Naive B cell (primary cell): ENCODE measurements at regions not wholly inside any gene's neighbourhood (a gene's known extent, or its start where the extent isn't known, plus 50 kb on each side); places are given as distances from the start of the nearest gene placed in this dataset.
A peak's percentile ranks its signal among the peaks of the same experiment; 100 is the strongest.

Source experiments
- ATAC-seq, 2 donors: fragments of 150-1000 bp; cut with Tn5 transposase; 2 replicates each; pipeline ENCODE4 v1.10.0; 2021; ENCODE audit warnings: low read depth in 2 of 2, mild to moderate bottlenecking in 2 of 2, moderate library complexity in 2 of 2
- DNase-seq: peaks from one replicate; pipeline ENCODE4 v3.0.0; 2022
- H3K27ac Mint-ChIP-seq, 6 donors: one replicate each; pipeline ENCODE4 v1.8.0; 2020 to 2022; ENCODE audit warnings: mild to moderate bottlenecking in 6 of 6, mixed read lengths in 6 of 6, moderate library complexity in 5 of 6, inconsistent platforms in 2 of 6
- H3K27me3 Mint-ChIP-seq, 3 donors: one replicate each; pipeline ENCODE4 v1.8.0; 2021 to 2022; ENCODE audit warnings: mixed read lengths in 3 of 3, mild to moderate bottlenecking in 1 of 3
- H3K36me3 Mint-ChIP-seq, 2 donors: one replicate each; pipeline ENCODE4 v1.8.0; 2020 to 2022; ENCODE audit warnings: mixed read lengths in 2 of 2, inconsistent platforms in 1 of 2, mild to moderate bottlenecking in 1 of 2
- H3K4me1 Mint-ChIP-seq, 3 donors: one replicate each; pipeline ENCODE4 v1.8.0; 2020 to 2022; ENCODE audit warnings: mixed read lengths in 3 of 3, inconsistent platforms in 1 of 3, mild to moderate bottlenecking in 1 of 3, moderate library complexity in 1 of 3
- H3K4me3 Mint-ChIP-seq, 8 donors: one replicate each; pipeline ENCODE4 v1.8.0; 2020 to 2022; ENCODE audit warnings: mild to moderate bottlenecking in 8 of 8, mixed read lengths in 8 of 8, moderate library complexity in 8 of 8, inconsistent platforms in 2 of 8
- H3K9me3 Mint-ChIP-seq, 7 donors: one replicate each; pipeline ENCODE4 v1.8.0; 2020 to 2022; ENCODE audit warnings: mixed read lengths in 7 of 7, mild to moderate bottlenecking in 5 of 7, inconsistent platforms in 2 of 7, moderate library complexity in 1 of 7

DNA sequence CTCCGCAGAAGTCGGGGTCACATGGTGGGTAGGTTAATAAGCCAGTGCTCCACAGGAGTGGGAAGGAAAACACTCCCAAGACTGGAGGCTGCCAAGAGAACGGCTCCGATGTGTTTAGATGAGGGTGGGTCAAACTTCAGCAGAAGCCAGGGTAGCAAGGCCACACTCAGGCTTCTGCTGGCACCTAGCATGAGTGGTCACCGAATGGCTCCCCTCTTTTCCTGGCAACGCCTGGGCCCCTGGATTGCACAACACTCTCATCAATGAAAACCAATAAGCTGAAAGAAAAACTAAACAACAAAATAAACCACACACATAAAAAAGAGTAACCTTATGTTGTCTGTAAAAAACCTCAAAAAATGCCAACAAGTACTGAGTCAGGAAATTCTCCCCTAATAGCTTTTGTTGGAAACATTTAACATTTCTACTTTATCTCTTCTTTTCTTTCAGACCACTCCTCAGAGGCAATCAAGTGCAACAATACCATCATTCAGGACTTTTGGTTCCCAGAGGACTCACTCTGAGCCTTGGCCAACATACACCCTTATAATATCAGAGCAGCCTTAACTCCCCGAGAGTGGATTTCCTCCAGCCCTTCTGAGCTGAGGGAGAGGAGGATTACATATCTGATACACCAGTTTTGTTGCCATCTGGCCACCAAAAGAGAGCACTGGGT, 279.9 kb downstream of the ENC1 start:
- no peaks in the 10 kb centered on the region for H3K36me3 Mint-ChIP-seq
- no peaks in the 10 kb centered on the region for H3K9me3 Mint-ChIP-seq
- peaks cover 5 to 15% (median 10%) of the 10 kb centered on the region in 3 donors for H3K4me1 Mint-ChIP-seq
- DNase-seq (no peak), ATAC-seq (no peak)
- no peak overlapping the region for H3K27ac Mint-ChIP-seq
- peaks cover 9 to 18% (median 11%) of the 10 kb centered on the region in 3 donors for H3K27me3 Mint-ChIP-seq
- no peak overlapping the region for H3K4me3 Mint-ChIP-seq

DNA sequence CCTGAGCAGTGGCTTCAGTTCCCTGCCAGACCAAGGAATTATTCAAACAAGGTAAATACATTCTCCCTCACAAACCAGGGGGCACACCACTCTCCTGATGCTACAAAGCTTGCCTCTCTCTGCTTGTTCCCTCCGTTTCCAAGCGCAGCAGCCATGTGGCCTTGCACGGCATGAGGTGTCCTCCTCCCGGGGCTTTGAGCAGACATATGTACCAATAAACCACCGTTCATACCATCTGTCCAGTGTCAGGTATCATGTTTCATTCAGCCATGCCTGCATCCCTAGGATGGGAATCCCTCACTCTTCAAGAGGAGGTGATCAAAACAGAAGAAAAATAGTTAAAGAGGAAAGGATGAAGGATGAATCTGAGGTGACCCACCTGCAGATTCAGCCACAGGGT, 282.7 kb downstream of the ENC1 start:
- ATAC-seq, result no peak
- Mint-ChIP-seq H3K9me3 (no peaks in the 10 kb centered on the region), H3K4me3 (no peak overlapping the region)

DNA sequence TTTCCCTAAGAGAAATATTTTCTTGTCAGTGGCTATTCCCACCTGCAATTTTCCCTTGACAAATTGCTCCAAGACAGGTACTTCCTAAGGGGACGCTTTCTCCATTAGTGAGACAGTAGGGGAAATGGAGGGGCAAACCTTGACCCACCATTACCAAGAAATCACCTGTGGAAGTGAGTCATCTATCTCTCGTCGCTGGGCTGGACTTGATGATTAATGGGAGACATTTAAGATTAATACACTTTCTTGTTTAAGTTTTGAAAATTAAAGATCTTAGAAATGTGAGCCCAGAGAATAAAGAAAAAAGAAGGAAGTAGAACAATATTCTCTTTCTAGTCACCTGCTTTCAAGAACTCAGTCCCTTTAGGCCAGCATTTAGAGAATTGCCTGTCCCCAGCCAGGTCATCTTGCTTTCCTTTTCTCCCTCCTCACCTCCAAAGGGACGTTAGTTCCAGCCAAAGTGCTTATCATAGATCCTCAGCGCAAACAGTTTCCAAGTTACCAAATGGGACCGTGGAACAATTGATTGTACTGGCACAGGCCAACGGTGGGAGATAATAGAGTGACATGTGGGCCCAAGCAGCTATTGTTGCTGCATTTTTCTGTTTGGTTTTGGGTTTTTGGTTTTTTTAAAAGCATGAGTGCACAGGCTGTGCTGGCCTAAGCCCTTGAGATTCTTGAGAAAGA, 284.4 kb downstream of the ENC1 start:
- Mint-ChIP-seq H3K9me3 (peaks cover 0 to 5% (median 0%) of the 10 kb centered on the region in 7 donors), H3K36me3 (no peaks in the 10 kb centered on the region), H3K27me3 (peaks cover 0 to 14% (median 9%) of the 10 kb centered on the region in 3 donors), H3K4me3 (peak overlapping the region in 1 of 8 donors; percentile 53), H3K4me1 (no peaks in the 10 kb centered on the region), H3K27ac (no peak overlapping the region)
- ATAC-seq (no peak), DNase-seq (no peak)

More for the DNA sequence above, 282.7 kb downstream of the ENC1 start:
- Mint-ChIP-seq H3K27ac (peak overlapping the region in 2 of 6 donors; percentile 1 to 76), H3K4me1 (peaks cover 4% of the 10 kb centered on the region in 3 donors), H3K36me3 (no peaks in the 10 kb centered on the region), H3K27me3 (peaks cover 0 to 19% (median 4%) of the 10 kb centered on the region in 3 donors)
- DNase-seq, result no peak

DNA sequence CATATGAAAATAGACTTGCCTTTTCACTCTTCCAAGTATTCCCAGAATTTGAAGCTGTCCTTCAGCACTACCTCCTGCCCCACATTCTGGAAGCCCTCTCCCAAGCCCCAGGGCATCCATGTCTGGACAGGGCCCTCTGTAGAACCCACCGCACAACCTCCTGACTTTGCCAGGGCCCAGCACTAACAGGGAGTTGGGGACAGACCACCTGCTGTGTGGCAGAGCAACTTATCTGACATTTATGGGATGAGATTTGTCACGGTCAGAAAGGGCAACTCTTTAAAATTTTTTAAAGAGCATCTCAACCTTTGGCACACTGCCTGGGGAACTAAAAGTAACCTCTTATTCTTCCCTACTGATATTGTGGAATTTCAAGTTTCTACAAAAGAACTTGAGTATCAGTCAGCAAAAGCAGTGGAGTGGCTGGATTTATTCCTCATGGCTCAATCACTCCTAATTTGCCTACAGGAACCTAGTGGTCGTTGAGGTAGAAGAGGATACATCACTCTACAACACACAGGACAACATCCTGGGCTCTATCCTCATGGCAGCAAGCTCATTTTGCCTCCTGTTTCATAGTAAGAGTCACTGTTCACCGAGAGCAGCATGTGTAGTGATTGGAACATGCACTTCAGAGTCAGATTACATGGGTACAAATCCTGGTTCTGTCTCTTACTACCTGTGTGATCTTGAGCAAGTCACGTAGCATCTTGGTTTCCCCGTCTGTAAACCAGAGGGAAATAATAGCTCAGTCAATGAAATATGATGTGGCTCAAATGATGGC, 285.3 kb downstream of the ENC1 start:
- Mint-ChIP-seq H3K4me3 (no peak overlapping the region), H3K27ac (no peak overlapping the region), H3K4me1 (no peaks in the 10 kb centered on the region), H3K9me3 (peaks cover 0 to 9% (median 0%) of the 10 kb centered on the region in 7 donors), H3K36me3 (no peaks in the 10 kb centered on the region), H3K27me3 (peaks cover 0 to 13% (median 12%) of the 10 kb centered on the region in 3 donors)
- ATAC-seq (no peak), DNase-seq (no peak)

- H3K9me3 Mint-ChIP-seq, result peaks cover 0 to 9% (median 3%) of the 10 kb centered on the region in 7 donors
- no peak overlapping the region for H3K4me3 Mint-ChIP-seq
- peaks cover 16 to 23% (median 17%) of the 10 kb centered on the region in 3 donors for H3K27me3 Mint-ChIP-seq
- no peak for DNase-seq
- no peaks in the 10 kb centered on the region for H3K36me3 Mint-ChIP-seq
- no peak for ATAC-seq
- no peak overlapping the region for H3K27ac Mint-ChIP-seq
- H3K4me1 Mint-ChIP-seq, result no peaks in the 10 kb centered on the region
These were observed 288.3 kb downstream of the ENC1 start for GRCh38 chr5:74352256-74352655.

DNA sequence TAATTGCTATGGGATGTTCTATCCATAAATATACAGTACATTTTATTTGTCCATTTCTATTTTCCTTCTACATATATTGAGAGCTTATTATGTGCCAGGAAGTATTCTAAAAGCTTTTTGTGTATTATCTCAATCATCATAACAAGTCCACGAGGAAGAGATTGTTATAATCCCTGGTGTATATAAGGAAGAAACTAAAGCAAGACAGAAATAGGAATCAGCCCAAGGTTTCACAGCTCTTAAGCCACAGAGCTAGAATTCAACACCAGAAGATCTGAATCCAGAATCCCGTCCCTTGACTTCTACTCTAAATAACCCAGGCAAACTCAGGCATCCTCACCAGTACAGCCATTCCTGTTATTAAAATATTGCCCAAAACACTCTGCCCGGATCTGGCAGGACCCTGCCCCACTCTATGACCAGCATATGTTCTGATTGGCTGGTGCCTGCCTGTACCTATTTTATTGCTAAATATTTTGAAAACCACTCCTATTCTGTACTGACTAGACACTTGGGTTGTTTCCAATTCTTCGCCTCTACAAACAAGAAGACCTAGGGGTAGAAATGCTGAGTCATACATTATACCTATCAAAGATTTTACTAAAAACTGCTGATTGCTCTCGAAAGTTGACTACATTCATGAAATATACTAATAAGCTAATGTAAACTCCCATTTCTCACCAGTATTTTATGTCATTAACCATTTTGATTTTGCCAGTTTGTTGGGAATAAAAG, 297.4 kb downstream of the ENC1 start:
- ATAC-seq (no peak), DNase-seq (no peak)
- Mint-ChIP-seq H3K4me1 (no peaks in the 10 kb centered on the region), H3K27me3 (peaks cover 4 to 20% (median 20%) of the 10 kb centered on the region in 3 donors), H3K27ac (no peak overlapping the region), H3K9me3 (peaks cover 0 to 9% (median 5%) of the 10 kb centered on the region in 7 donors), H3K36me3 (no peaks in the 10 kb centered on the region), H3K4me3 (no peak overlapping the region)

DNA sequence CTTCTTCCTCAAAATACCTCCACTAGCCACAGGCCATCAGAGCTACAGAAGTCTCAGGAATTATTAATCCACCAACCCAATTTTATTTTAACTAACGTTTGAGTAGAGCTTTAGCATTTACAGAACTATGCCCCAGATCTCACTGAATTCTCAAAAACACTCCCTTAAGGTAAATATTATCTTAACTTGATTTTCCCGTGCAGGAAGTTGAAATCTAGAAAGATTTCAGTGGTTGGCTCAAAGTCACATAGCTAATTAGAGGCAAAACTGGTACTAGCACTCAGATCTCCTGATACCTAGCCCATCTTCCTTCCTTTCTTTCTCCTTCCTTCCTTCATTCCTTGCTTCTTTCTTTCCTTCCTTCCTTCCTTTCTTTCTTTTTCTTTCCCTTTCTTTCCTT, 298.3 kb downstream of the ENC1 start:
- Mint-ChIP-seq H3K9me3 (peaks cover 0 to 9% (median 5%) of the 10 kb centered on the region in 7 donors), H3K27me3 (peaks cover 0 to 23% (median 16%) of the 10 kb centered on the region in 3 donors), H3K4me3 (no peak overlapping the region), H3K27ac (peak overlapping the region in 1 of 6 donors; percentile 0), H3K4me1 (no peaks in the 10 kb centered on the region), H3K36me3 (no peaks in the 10 kb centered on the region)
- DNase-seq (no peak), ATAC-seq (no peak)

DNA sequence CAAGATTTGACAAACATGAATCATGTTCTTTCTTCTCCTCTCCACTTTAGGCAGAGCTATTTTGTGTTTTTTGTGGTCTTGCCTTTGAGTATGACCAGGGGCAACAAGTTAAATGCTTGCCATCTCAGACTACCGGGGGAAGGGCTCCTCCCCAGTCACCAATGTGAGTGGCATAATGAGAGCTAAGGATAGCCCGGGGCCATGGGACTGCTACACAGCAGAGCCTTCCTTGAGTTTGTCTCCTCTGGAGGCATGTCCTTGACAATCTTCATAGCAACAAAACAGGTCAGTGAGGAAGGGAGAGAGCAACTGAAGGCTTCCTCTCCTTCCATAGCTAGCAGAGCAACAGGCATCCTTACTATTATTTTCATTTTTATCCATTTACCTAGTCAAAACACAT, 299.3 kb downstream of the ENC1 start:
- peaks cover 0 to 23% (median 16%) of the 10 kb centered on the region in 3 donors for H3K27me3 Mint-ChIP-seq
- DNase-seq (no peak), ATAC-seq (no peak)
- H3K27ac Mint-ChIP-seq, result no peak overlapping the region
- H3K9me3 Mint-ChIP-seq, result peaks cover 0 to 5% (median 3%) of the 10 kb centered on the region in 7 donors
- H3K4me1 Mint-ChIP-seq, result no peaks in the 10 kb centered on the region
- H3K36me3 Mint-ChIP-seq, result no peaks in the 10 kb centered on the region
- H3K4me3 Mint-ChIP-seq, result no peak overlapping the region

GRCh38 chr5:74340476-74340875, 300.1 kb downstream of the ENC1 start:
- Mint-ChIP-seq H3K9me3 (no peaks in the 10 kb centered on the region), H3K4me3 (no peak overlapping the region), H3K4me1 (no peaks in the 10 kb centered on the region), H3K27ac (no peak overlapping the region), H3K36me3 (no peaks in the 10 kb centered on the region), H3K27me3 (peaks cover 0 to 24% (median 16%) of the 10 kb centered on the region in 3 donors)
- DNase-seq, result no peak
- no peak for ATAC-seq

- Mint-ChIP-seq H3K27ac (no peak overlapping the region), H3K9me3 (no peaks in the 10 kb centered on the region), H3K36me3 (no peaks in the 10 kb centered on the region), H3K4me3 (no peak overlapping the region), H3K4me1 (no peaks in the 10 kb centered on the region), H3K27me3 (peaks cover 12 to 45% (median 19%) of the 10 kb centered on the region in 3 donors)
- no peak for DNase-seq
- ATAC-seq, result no peak
These were observed 302.6 kb downstream of the ENC1 start for GRCh38 chr5:74337984-74338310.

- H3K4me1 Mint-ChIP-seq, result no peaks in the 10 kb centered on the region
- H3K27me3 Mint-ChIP-seq, result peaks cover 12 to 45% (median 19%) of the 10 kb centered on the region in 3 donors
- H3K27ac Mint-ChIP-seq, result no peak overlapping the region
- DNase-seq (no peak), ATAC-seq (no peak)
- H3K9me3 Mint-ChIP-seq, result no peaks in the 10 kb centered on the region
- no peaks in the 10 kb centered on the region for H3K36me3 Mint-ChIP-seq
- H3K4me3 Mint-ChIP-seq, result no peak overlapping the region
These were observed 303.1 kb downstream of the ENC1 start for GRCh38 chr5:74337254-74337983.

DNA sequence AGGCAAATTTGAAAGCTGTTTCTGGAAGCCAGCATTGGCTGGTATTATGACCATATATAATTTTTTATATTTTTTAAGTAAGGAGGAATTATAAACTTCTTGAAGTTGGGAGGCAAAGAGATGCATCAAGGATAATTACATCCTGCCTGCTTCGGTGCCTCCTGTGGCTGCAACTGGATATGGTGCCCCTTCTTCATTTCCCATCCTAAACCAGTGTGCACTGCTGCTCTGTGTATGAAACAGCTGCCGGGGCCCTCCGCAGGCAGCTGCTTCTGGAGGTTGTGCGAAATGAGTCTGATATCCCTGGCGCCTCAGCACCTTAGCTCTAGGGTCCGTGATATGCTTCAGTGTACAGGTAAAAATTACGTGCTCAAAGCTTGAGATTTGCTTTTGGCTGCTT, 304.2 kb downstream of the ENC1 start:
- H3K9me3 Mint-ChIP-seq, result no peaks in the 10 kb centered on the region
- no peaks in the 10 kb centered on the region for H3K4me1 Mint-ChIP-seq
- peaks cover 17 to 45% (median 19%) of the 10 kb centered on the region in 3 donors for H3K27me3 Mint-ChIP-seq
- H3K4me3 Mint-ChIP-seq, result no peak overlapping the region
- H3K27ac Mint-ChIP-seq, result no peak overlapping the region
- no peaks in the 10 kb centered on the region for H3K36me3 Mint-ChIP-seq
- DNase-seq, result no peak
- ATAC-seq, result no peak
